Raji (cell line): ENCODE measurements at regions not wholly inside any gene's neighbourhood (a gene's known extent, or its start where the extent isn't known, plus 50 kb on each side); places are given as distances from the start of the nearest gene placed in this dataset.
A peak's percentile ranks its signal among the peaks of the same experiment; 100 is the strongest.

ENCODE experiments used
- POLR2A ChIP-seq: IDR thresholded peaks from 2 replicates; pipeline ENCODE4 v1.6.1; 2011; ENCODE audit warnings: low read depth, low read length, control low read depth; ENCODE audit not compliant: insufficient read depth

GRCh38 chr4:56757821-56758411, 63.6 kb downstream of the SPINK2 start:
- peak; percentile 42; the same call in 1 of the 2 replicates for TF ChIP-seq POLR2A

- TF ChIP-seq POLR2A = peak; percentile 55; the same call in 1 of the 2 replicates
These were observed 64.2 kb downstream of the SPINK2 start for GRCh38 chr4:56757261-56757746.

GRCh38 chr4:56755901-56756300, 65.6 kb downstream of the SPINK2 start:
- no peak for TF ChIP-seq POLR2A

GRCh38 chr4:56752985-56753384, 68.5 kb downstream of the SPINK2 start:
- TF ChIP-seq POLR2A = no peak

GRCh38 chr4:56750231-56750630, 69.1 kb upstream of the HOPX start:
- TF ChIP-seq POLR2A = no peak

GRCh38 chr4:56748271-56748670, 67.2 kb upstream of the HOPX start:
- no peak for TF ChIP-seq POLR2A

- no peak for TF ChIP-seq POLR2A
These were observed 65.5 kb upstream of the HOPX start for GRCh38 chr4:56746639-56747038.

- no peak for TF ChIP-seq POLR2A
These were observed 63.9 kb upstream of the HOPX start for GRCh38 chr4:56745042-56745441.

- TF ChIP-seq POLR2A = no peak
These were observed 62.9 kb upstream of the HOPX start for GRCh38 chr4:56744030-56744429.

- TF ChIP-seq POLR2A = no peak
These were observed 62.5 kb upstream of the HOPX start for GRCh38 chr4:56743550-56743949.

- TF ChIP-seq POLR2A = no peak
These were observed 61.2 kb upstream of the HOPX start for GRCh38 chr4:56742080-56742871.

- TF ChIP-seq POLR2A = no peak
These were observed 60.5 kb upstream of the HOPX start for GRCh38 chr4:56741595-56741994.

- no peak for TF ChIP-seq POLR2A
These were observed 58.1 kb upstream of the HOPX start for GRCh38 chr4:56739066-56739777.

- TF ChIP-seq POLR2A = no peak
These were observed 56.6 kb upstream of the HOPX start for GRCh38 chr4:56737666-56738065.

GRCh38 chr4:56733352-56733751, 52.3 kb upstream of the HOPX start:
- TF ChIP-seq POLR2A = no peak

- TF ChIP-seq POLR2A = no peak
These were observed 51.2 kb upstream of the HOPX start for GRCh38 chr4:56732301-56732700.
